ENCODE measurements at regions not wholly inside any gene's neighbourhood (a gene's known extent, or its start where the extent isn't known, plus 50 kb on each side); places are given as distances from the start of the nearest gene placed in this dataset.

- Mint-ChIP-seq H3K36me3 (ENCODE audit: low read depth) (peaks cover 6% of the 10 kb centered on the region), H3K27me3 (ENCODE audit: low read depth) (no peaks in the 10 kb centered on the region), H3K4me3 (no peak overlapping the region), H3K9me3 (peaks cover 10% of the 10 kb centered on the region), H3K27ac (ENCODE audit: unreplicated experiment) (no peak overlapping the region), H3K4me1 (no peaks in the 10 kb centered on the region)
- TF ChIP-seq CTCF (conservative IDR thresholded peaks at IDR 0.05), result no peak
- no peak for DNase-seq (ENCODE audit: low read depth, low spot score)
Measured at GRCh38 chr17:22484826-22485225, 792.5 kb downstream of the KCNJ18 start.

- H3K27ac Mint-ChIP-seq (ENCODE audit: unreplicated experiment), result no peak overlapping the region
- no peak for TF ChIP-seq CTCF (conservative IDR thresholded peaks at IDR 0.05)
- peaks cover 14% of the 10 kb centered on the region for H3K9me3 Mint-ChIP-seq
- no peak overlapping the region for H3K4me3 Mint-ChIP-seq
- peaks cover 11% of the 10 kb centered on the region for H3K36me3 Mint-ChIP-seq (ENCODE audit: low read depth)
- no peaks in the 10 kb centered on the region for H3K4me1 Mint-ChIP-seq
- no peaks in the 10 kb centered on the region for H3K27me3 Mint-ChIP-seq (ENCODE audit: low read depth)
- DNase-seq (ENCODE audit: low read depth, low spot score), result no peak
Measured at GRCh38 chr17:22490399-22490798, 798.1 kb downstream of the KCNJ18 start.

- H3K9me3 Mint-ChIP-seq, result peaks cover 11% of the 10 kb centered on the region
- TF ChIP-seq CTCF (conservative IDR thresholded peaks at IDR 0.05), result no peak
- H3K36me3 Mint-ChIP-seq (ENCODE audit: low read depth), result peaks cover 7% of the 10 kb centered on the region
- no peak overlapping the region for H3K27ac Mint-ChIP-seq (ENCODE audit: unreplicated experiment)
- no peak overlapping the region for H3K4me3 Mint-ChIP-seq
- H3K27me3 Mint-ChIP-seq (ENCODE audit: low read depth), result no peaks in the 10 kb centered on the region
- no peak for DNase-seq (ENCODE audit: low read depth, low spot score)
- H3K4me1 Mint-ChIP-seq, result no peaks in the 10 kb centered on the region
Measured at GRCh38 chr17:22492331-22492730, 800.0 kb downstream of the KCNJ18 start.

- no peak for DNase-seq (ENCODE audit: low read depth, low spot score)
- Mint-ChIP-seq H3K4me1 (no peaks in the 10 kb centered on the region), H3K27ac (ENCODE audit: unreplicated experiment) (no peak overlapping the region), H3K36me3 (ENCODE audit: low read depth) (peaks cover 8% of the 10 kb centered on the region), H3K27me3 (ENCODE audit: low read depth) (no peaks in the 10 kb centered on the region), H3K4me3 (no peak overlapping the region), H3K9me3 (peaks cover 11% of the 10 kb centered on the region)
- TF ChIP-seq CTCF (conservative IDR thresholded peaks at IDR 0.05), result no peak
Measured at GRCh38 chr17:22496450-22496849, 804.1 kb downstream of the KCNJ18 start.

- no peak for DNase-seq (ENCODE audit: low read depth, low spot score)
- Mint-ChIP-seq H3K4me1 (no peaks in the 10 kb centered on the region), H3K9me3 (peaks cover 3% of the 10 kb centered on the region), H3K27ac (ENCODE audit: unreplicated experiment) (no peak overlapping the region), H3K27me3 (ENCODE audit: low read depth) (no peaks in the 10 kb centered on the region), H3K36me3 (ENCODE audit: low read depth) (peaks cover 6% of the 10 kb centered on the region), H3K4me3 (no peak overlapping the region)
- no peak for TF ChIP-seq CTCF (conservative IDR thresholded peaks at IDR 0.05)
Measured at GRCh38 chr17:22503322-22503899, 811.1 kb downstream of the KCNJ18 start.

Data from neural crest cell (in vitro differentiated cells).